ENCODE measurements at regions not wholly inside any gene's neighbourhood (a gene's known extent, or its start where the extent isn't known, plus 50 kb on each side); places are given as distances from the start of the nearest gene placed in this dataset.

- POLR2A ChIA-PET (ENCODE audit: unreplicated experiment), result no interaction called here
Measured at GRCh38 chr17:65418622-65419021, 142.8 kb downstream of the AXIN2 start.

More at GRCh38 chr17:65418622-65419021, 142.8 kb downstream of the AXIN2 start:
- no CpG with 5 or more reads among the region's 3 CpGs for WGBS, 2 experiments (ENCODE audit: extremely low coverage in 2 of 2, insufficient read length in 1 of 2)
- TF ChIP-seq CHD1 (IDR thresholded peaks at IDR 0.05; ENCODE audit: low read depth, low read length) (no peak), MAZ (IDR thresholded peaks at IDR 0.05; ENCODE audit: borderline replicate concordance, low read depth, low read length) (no peak), SMC3 (IDR thresholded peaks at IDR 0.05; ENCODE audit: low read depth, low read length) (no peak), USF2 (IDR thresholded peaks at IDR 0.05; ENCODE audit: low read depth, low read length) (no peak), FOS (IDR thresholded peaks at IDR 0.05; ENCODE audit: low read depth, low read length) (no peak), CEBPB (IDR thresholded peaks at IDR 0.05; ENCODE audit: low read depth, low read length) (no peak), RFX5 (IDR thresholded peaks at IDR 0.05; ENCODE audit: low read depth, low read length) (no peak), RCOR1 (IDR thresholded peaks at IDR 0.05; ENCODE audit: insufficient replicate concordance, low read length) (no peak), MXI1 (IDR thresholded peaks at IDR 0.05; ENCODE audit: borderline replicate concordance, low read depth, low read length) (no peak), BHLHE40 (IDR thresholded peaks at IDR 0.05; ENCODE audit: low read depth, low read length) (no peak), CTCF (conservative IDR thresholded peaks at IDR 0.05; ENCODE audit: low read depth, low read length) (no peak), POLR2A (IDR thresholded peaks at IDR 0.05; ENCODE audit: low read depth, low read length) (no peak)
- no peak overlapping the region for H4K8ac ChIP-seq (ENCODE audit: low read depth in 2 of 2, low read length in 2 of 2)
- no peak overlapping the region for H4K5ac ChIP-seq (ENCODE audit: low read depth, low read length)
- H2BK20ac ChIP-seq (ENCODE audit: low read depth, low read length), result no peak overlapping the region
- H2AFZ ChIP-seq (replicated peaks; ENCODE audit: low read length, poor library complexity), result no peak overlapping the region
- no peaks in the 10 kb centered on the region for H4K20me1 ChIP-seq (ENCODE audit: insufficient read depth, low read length)
- H3K56ac ChIP-seq (ENCODE audit: extremely low read depth, insufficient read depth, low read length), result no peak overlapping the region
- dilution Hi-C loops (cut with HindIII; ENCODE audit: low sequenced_read_pairs, unreplicated experiment) (no loop called here), in situ Hi-C loops (cut with MboI; ENCODE audit: low sequenced_read_pairs) (no loop called here), intact Hi-C loops (cut with micrococcal nuclease) (no loop called here)
- no peak overlapping the region for H2BK5ac ChIP-seq (ENCODE audit: low read depth, low read length, poor library complexity, severe bottlenecking)
- H3K36me3 ChIP-seq (ENCODE audit: control insufficient read depth, insufficient read depth, low read length), result no peaks in the 10 kb centered on the region
- ATAC-seq (ENCODE audit: low read depth), result no peak
- no peak overlapping the region for H3K4ac ChIP-seq (ENCODE audit: low read depth, low read length)
- H2BK120ac ChIP-seq (ENCODE audit: low read depth, low read length), result no peak overlapping the region
- H3K9ac ChIP-seq (ENCODE audit: low read depth, low read length), result no peak overlapping the region
- no peak overlapping the region for H3K18ac ChIP-seq (ENCODE audit: low read depth, low read length)
- no peak for DNase-seq
- H3K23ac ChIP-seq (ENCODE audit: low read depth, low read length), result no peak overlapping the region
- CTCF ChIA-PET, result interaction anchor here (0.6 kb wide), 1 partner anchor 12 kb away, joined by 3 read pairs; no protein-coding TSS in a partner anchor
- H3K4me3 ChIP-seq (ENCODE audit: insufficient read depth, low read depth, low read length), result no peak overlapping the region
- no peaks in the 10 kb centered on the region for H3K27me3 ChIP-seq (ENCODE audit: control insufficient read depth, insufficient read depth, low read length)
- no peaks in the 10 kb centered on the region for H3K79me1 ChIP-seq (ENCODE audit: low read depth in 1 of 2, low read length in 2 of 2)
- H3K4me1 ChIP-seq (ENCODE audit: control insufficient read depth, insufficient read depth, low read length), result no peaks in the 10 kb centered on the region
- H3K14ac ChIP-seq (replicated peaks; ENCODE audit: low read depth, low read length), result no peak overlapping the region
- no peak overlapping the region for H3K4me2 ChIP-seq (ENCODE audit: low read depth, low read length)
- H2BK15ac ChIP-seq (ENCODE audit: low read depth, low read length), result no peak overlapping the region
- no TSS peak for BruUV-seq (replicated peaks)
- H3K9me3 ChIP-seq (ENCODE audit: control insufficient read depth, insufficient read depth, low read length), result no peaks in the 10 kb centered on the region; the same call in 1 of the 2 replicates
- H4K91ac ChIP-seq (ENCODE audit: insufficient read depth, low read depth, low read length), result no peak overlapping the region
- H3K9me1 ChIP-seq (ENCODE audit: insufficient read depth, low read length), result no peaks in the 10 kb centered on the region; the same call in 1 of the 2 replicates
- no peak overlapping the region for H2AK9ac ChIP-seq (replicated peaks; ENCODE audit: low read depth, low read length, poor library complexity)
- H3K27ac ChIP-seq (ENCODE audit: insufficient read depth, low read length), result no peak overlapping the region
- no peak overlapping the region for H2AK5ac ChIP-seq (ENCODE audit: low read depth, low read length)

All from IMR-90 (cell line).